ENCODE measurements at regions not wholly inside any gene's neighbourhood (a gene's known extent, or its start where the extent isn't known, plus 50 kb on each side); places are given as distances from the start of the nearest gene placed in this dataset.

- no peaks in the 10 kb centered on the region for H3K36me3 Mint-ChIP-seq
- no peaks in the 10 kb centered on the region for H3K79me2 ChIP-seq (ENCODE audit: insufficient read depth, low read length)
- no peaks in the 10 kb centered on the region for H3K36me3 ChIP-seq (replicated peaks in 1 of 2; ENCODE audit: control insufficient read depth in 1 of 2, insufficient read depth in 2 of 2, low read length in 2 of 2)
- no peaks in the 10 kb centered on the region for H3K27me3 ChIP-seq (ENCODE audit: control insufficient read depth in 2 of 2, insufficient read depth in 2 of 2, low read length in 2 of 2)
- intact Hi-C loops (cut with micrococcal nuclease): no loop called here
- no peak overlapping the region for H2AFZ ChIP-seq (ENCODE audit: insufficient read depth, low read depth, low read length, poor library complexity, severe bottlenecking)
- H3K27ac ChIP-seq (ENCODE audit: low read depth in 1 of 2, low read length in 2 of 2): no peak overlapping the region
- H3K9me3 ChIP-seq (replicated peaks in 1 of 2; ENCODE audit: control insufficient read depth in 1 of 2, insufficient read depth in 1 of 2, low read length in 2 of 2): peaks cover 0 to 16% of the 10 kb centered on the region in 2 donors
- no peak overlapping the region for H3K4me2 ChIP-seq (replicated peaks; ENCODE audit: extremely low read depth, low read length, poor library complexity, severe bottlenecking)
- TF ChIP-seq, protein P1, sequence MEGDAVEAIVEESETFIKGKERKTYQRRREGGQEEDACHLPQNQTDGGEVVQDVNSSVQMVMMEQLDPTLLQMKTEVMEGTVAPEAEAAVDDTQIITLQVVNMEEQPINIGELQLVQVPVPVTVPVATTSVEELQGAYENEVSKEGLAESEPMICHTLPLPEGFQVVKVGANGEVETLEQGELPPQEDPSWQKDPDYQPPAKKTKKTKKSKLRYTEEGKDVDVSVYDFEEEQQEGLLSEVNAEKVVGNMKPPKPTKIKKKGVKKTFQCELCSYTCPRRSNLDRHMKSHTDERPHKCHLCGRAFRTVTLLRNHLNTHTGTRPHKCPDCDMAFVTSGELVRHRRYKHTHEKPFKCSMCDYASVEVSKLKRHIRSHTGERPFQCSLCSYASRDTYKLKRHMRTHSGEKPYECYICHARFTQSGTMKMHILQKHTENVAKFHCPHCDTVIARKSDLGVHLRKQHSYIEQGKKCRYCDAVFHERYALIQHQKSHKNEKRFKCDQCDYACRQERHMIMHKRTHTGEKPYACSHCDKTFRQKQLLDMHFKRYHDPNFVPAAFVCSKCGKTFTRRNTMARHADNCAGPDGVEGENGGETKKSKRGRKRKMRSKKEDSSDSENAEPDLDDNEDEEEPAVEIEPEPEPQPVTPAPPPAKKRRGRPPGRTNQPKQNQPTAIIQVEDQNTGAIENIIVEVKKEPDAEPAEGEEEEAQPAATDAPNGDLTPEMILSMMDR (IDR thresholded peaks at IDR 0.05): no peak
- H3K4me1 ChIP-seq (ENCODE audit: control insufficient read depth in 1 of 2, insufficient read depth in 2 of 2, low read length in 2 of 2): no peaks in the 10 kb centered on the region
- 89% methylated on average over 21 of the region's 29 CpGs for WGBS (ENCODE audit: insufficient coverage)
- no peak overlapping the region for H3K4me3 Mint-ChIP-seq
- H3K9me3 Mint-ChIP-seq: peaks cover 0 to 13% (median 3%) of the 10 kb centered on the region in 7 donors
- H3K4me3 ChIP-seq (replicated peaks in 1 of 3; ENCODE audit: low read depth in 2 of 3, low read length in 3 of 3): no peak overlapping the region
- no peak overlapping the region for H3K9ac ChIP-seq (ENCODE audit: insufficient read depth, low read length, poor library complexity, severe bottlenecking)
- no peaks in the 10 kb centered on the region for H3K4me1 Mint-ChIP-seq
- no peak for DNase-seq
- H3K27ac Mint-ChIP-seq: no peak overlapping the region
- no peaks in the 10 kb centered on the region for H4K20me1 ChIP-seq (ENCODE audit: insufficient read depth, low read length)
- no peaks in the 10 kb centered on the region for H3K27me3 Mint-ChIP-seq (ENCODE audit: low read depth in 3 of 3)
These were observed 608.9 kb upstream of the LCORL start for GRCh38 chr4:18630218-18631110.

GRCh38 chr4:18627447-18628005, 606.0 kb upstream of the LCORL start:
- TF ChIP-seq, protein P1 (IDR thresholded peaks at IDR 0.05): no peak
- Mint-ChIP-seq H3K27me3 (ENCODE audit: low read depth in 3 of 3) (no peaks in the 10 kb centered on the region), H3K4me3 (no peak overlapping the region), H3K36me3 (no peaks in the 10 kb centered on the region), H3K4me1 (no peaks in the 10 kb centered on the region), H3K27ac (no peak overlapping the region), H3K9me3 (peaks cover 0 to 18% (median 11%) of the 10 kb centered on the region in 7 donors)
- peaks cover 0 to 16% of the 10 kb centered on the region in 2 donors for H3K9me3 ChIP-seq (replicated peaks in 1 of 2; ENCODE audit: control insufficient read depth in 1 of 2, insufficient read depth in 1 of 2, low read length in 2 of 2)
- no peaks in the 10 kb centered on the region for H3K27me3 ChIP-seq (ENCODE audit: control insufficient read depth in 2 of 2, insufficient read depth in 2 of 2, low read length in 2 of 2)
- H3K79me2 ChIP-seq (ENCODE audit: insufficient read depth, low read length): no peaks in the 10 kb centered on the region
- no peak overlapping the region for H3K4me3 ChIP-seq (replicated peaks in 1 of 3; ENCODE audit: low read depth in 2 of 3, low read length in 3 of 3)
- no peaks in the 10 kb centered on the region for H3K4me1 ChIP-seq (ENCODE audit: control insufficient read depth in 1 of 2, insufficient read depth in 2 of 2, low read length in 2 of 2)
- H3K4me2 ChIP-seq (replicated peaks; ENCODE audit: extremely low read depth, low read length, poor library complexity, severe bottlenecking): no peak overlapping the region
- 100% methylated on average over 1 of the region's 2 CpGs for WGBS (ENCODE audit: insufficient coverage)
- intact Hi-C loops (cut with micrococcal nuclease): no loop called here
- no peaks in the 10 kb centered on the region for H3K36me3 ChIP-seq (replicated peaks in 1 of 2; ENCODE audit: control insufficient read depth in 1 of 2, insufficient read depth in 2 of 2, low read length in 2 of 2)
- DNase-seq: no peak
- H2AFZ ChIP-seq (ENCODE audit: insufficient read depth, low read depth, low read length, poor library complexity, severe bottlenecking): no peak overlapping the region
- H4K20me1 ChIP-seq (ENCODE audit: insufficient read depth, low read length): no peaks in the 10 kb centered on the region
- no peak overlapping the region for H3K9ac ChIP-seq (ENCODE audit: insufficient read depth, low read length, poor library complexity, severe bottlenecking)
- no peak overlapping the region for H3K27ac ChIP-seq (ENCODE audit: low read depth in 1 of 2, low read length in 2 of 2)
